Stimulated activated naive CD8-positive, alpha-beta T cell treated with anti-CD3 and anti-CD28 coated beads, Interleukin-15, Interleukin-2, amounts not matched to agents 100 U/mL and 50 U/mL, for 24 hours (primary cell): ENCODE measurements at regions not wholly inside any gene's neighbourhood (a gene's known extent, or its start where the extent isn't known, plus 50 kb on each side); places are given as distances from the start of the nearest gene placed in this dataset.

Source experiments
- ATAC-seq: fragments of 150-1000 bp; cut with Tn5 transposase; one replicate; pipeline ENCODE4 v1.10.0; 2021
- DNase-seq: peaks from one replicate; pipeline ENCODE4 v3.0.0; 2021

GRCh38 chr5:135246923-135247795, 151.9 kb downstream of the MACROH2A1 start:
- no peak for DNase-seq
- ATAC-seq = peak; percentile 41

- no peak for DNase-seq
- ATAC-seq = no peak
Measured at GRCh38 chr5:135246605-135246922, 152.5 kb downstream of the MACROH2A1 start.

- DNase-seq (no peak), ATAC-seq (no peak)
Measured at GRCh38 chr5:135245521-135246499, 153.2 kb downstream of the MACROH2A1 start.

GRCh38 chr5:135244620-135245021, 154.4 kb downstream of the MACROH2A1 start:
- ATAC-seq = no peak
- no peak for DNase-seq

GRCh38 chr5:135243556-135244285, 155.3 kb downstream of the MACROH2A1 start:
- ATAC-seq (no peak), DNase-seq (no peak)

- ATAC-seq = no peak
- DNase-seq = no peak
Measured at GRCh38 chr5:135242866-135243555, 156.0 kb downstream of the MACROH2A1 start.

- ATAC-seq = no peak
- DNase-seq = no peak
Measured at GRCh38 chr5:135242021-135242865, 156.8 kb downstream of the MACROH2A1 start.

GRCh38 chr5:135241536-135241935, 157.5 kb downstream of the MACROH2A1 start:
- ATAC-seq (no peak), DNase-seq (no peak)

- ATAC-seq = no peak
- DNase-seq = no peak
Measured at GRCh38 chr5:135240781-135241360, 158.2 kb downstream of the MACROH2A1 start.

GRCh38 chr5:135240283-135240633, 158.8 kb downstream of the MACROH2A1 start:
- DNase-seq = no peak
- ATAC-seq = no peak

GRCh38 chr5:135239453-135240282, 159.4 kb downstream of the MACROH2A1 start:
- ATAC-seq = no peak
- DNase-seq = no peak

GRCh38 chr5:135238622-135239452, 160.2 kb downstream of the MACROH2A1 start:
- no peak for DNase-seq
- no peak for ATAC-seq

GRCh38 chr5:135237748-135238103, 161.3 kb downstream of the MACROH2A1 start:
- ATAC-seq = no peak

GRCh38 chr5:135236908-135237747, 161.9 kb downstream of the MACROH2A1 start:
- DNase-seq (no peak), ATAC-seq (no peak)

More at GRCh38 chr5:135237748-135238103, 161.3 kb downstream of the MACROH2A1 start:
- DNase-seq = no peak

GRCh38 chr5:135236228-135236907, 162.7 kb downstream of the MACROH2A1 start:
- no peak for ATAC-seq
- no peak for DNase-seq

GRCh38 chr5:135235551-135236227, 163.3 kb downstream of the MACROH2A1 start:
- DNase-seq (no peak), ATAC-seq (no peak)
